RWPE1 (cell line): ENCODE measurements at regions not wholly inside any gene's neighbourhood (a gene's known extent, or its start where the extent isn't known, plus 50 kb on each side); places are given as distances from the start of the nearest gene placed in this dataset.

Experiments
- CTCF ChIA-PET: fragments of 350-600 bp; sonication (Branson Sonifier 250); formaldehyde crosslinking; extraction: SDS; loops from one replicate; lab custom pipeline; 2021; lab: Yijun Ruan, JAX
- POLR2A ChIA-PET: fragments of 400-600 bp; formaldehyde crosslinking; extraction: SDS; loops from one replicate; lab custom pipeline; 2020; ENCODE audit warnings: antibody characterized with exemption; ENCODE audit not compliant: low non-redundant PET; lab: Yijun Ruan, JAX
- DNase-seq: peaks from one replicate; pipeline ENCODE4 v3.0.0; 2012; ENCODE audit warnings: low spot score
- H3K27ac ChIP-seq: fragments of 450-650 bp; 2 replicates; pipeline ENCODE4 v1.5.1; 2017
- TF ChIP-seq, protein P1 (sequence below): fragments of 450-650 bp; conservative IDR thresholded peaks from 2 replicates; pipeline ENCODE4 v1.5.1; 2017; ENCODE audit warnings: low read depth, mild to moderate bottlenecking

DNA sequence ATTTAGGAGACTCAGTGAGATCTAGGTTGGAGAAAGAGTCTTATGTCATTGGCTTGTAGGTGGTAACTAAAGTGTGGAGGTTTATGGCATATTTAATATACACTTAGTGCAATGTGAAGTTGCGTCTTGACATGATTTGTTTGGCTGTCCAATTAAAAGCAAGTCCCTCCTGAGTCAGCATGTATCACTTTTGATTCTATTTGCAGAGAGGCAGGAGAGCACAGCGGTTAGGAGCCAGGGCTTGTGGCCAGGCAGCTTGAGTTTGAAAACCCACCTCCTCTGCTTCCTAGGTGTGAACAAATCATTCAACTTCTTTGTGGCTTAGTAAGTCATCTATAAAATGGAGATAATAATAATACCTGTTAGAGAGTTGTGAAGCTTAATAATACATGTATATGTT lies 68.5 kb upstream of the OTX2 start:
- no peak for DNase-seq
- ChIA-PET POLR2A (no interaction called here), CTCF (no interaction called here)
- TF ChIP-seq, protein P1, sequence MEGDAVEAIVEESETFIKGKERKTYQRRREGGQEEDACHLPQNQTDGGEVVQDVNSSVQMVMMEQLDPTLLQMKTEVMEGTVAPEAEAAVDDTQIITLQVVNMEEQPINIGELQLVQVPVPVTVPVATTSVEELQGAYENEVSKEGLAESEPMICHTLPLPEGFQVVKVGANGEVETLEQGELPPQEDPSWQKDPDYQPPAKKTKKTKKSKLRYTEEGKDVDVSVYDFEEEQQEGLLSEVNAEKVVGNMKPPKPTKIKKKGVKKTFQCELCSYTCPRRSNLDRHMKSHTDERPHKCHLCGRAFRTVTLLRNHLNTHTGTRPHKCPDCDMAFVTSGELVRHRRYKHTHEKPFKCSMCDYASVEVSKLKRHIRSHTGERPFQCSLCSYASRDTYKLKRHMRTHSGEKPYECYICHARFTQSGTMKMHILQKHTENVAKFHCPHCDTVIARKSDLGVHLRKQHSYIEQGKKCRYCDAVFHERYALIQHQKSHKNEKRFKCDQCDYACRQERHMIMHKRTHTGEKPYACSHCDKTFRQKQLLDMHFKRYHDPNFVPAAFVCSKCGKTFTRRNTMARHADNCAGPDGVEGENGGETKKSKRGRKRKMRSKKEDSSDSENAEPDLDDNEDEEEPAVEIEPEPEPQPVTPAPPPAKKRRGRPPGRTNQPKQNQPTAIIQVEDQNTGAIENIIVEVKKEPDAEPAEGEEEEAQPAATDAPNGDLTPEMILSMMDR = no peak
- no peak overlapping the region for H3K27ac ChIP-seq

DNA sequence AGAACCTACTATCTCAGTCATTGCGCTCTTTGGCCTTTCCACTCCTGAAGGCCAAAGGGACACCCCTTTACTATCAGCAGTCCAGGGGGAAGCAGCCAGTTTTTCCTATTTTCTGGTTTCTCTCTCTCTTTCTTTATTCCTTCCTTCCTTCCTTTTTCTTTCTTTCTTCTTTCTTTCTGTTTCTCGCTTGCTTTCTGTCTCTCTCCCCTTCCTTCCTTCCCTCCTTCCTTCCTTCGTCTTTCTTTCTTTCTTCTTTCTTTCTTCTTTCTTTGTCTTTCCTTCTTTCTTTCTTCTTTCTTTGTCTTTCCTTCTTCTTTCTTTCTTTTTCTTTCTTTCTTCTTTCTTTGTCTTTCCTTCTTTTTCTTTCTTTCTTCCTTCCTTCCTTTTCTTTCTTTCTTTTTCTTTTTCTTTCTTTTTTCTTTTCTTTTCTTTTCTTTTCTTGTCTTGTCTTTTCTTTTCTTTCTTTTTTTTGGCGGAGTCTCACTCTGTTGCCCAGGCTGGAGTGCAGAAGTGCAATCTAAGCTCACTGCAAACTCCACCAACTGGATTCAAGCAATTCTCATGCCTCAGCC lies 64.9 kb upstream of the OTX2 start:
- DNase-seq = no peak
- TF ChIP-seq, protein P1 = no peak
- no peak overlapping the region for H3K27ac ChIP-seq
- POLR2A ChIA-PET = no interaction called here
- CTCF ChIA-PET = interaction anchor here (0.6 kb wide), 1 partner anchor 10 kb away, joined by 4 read pairs; no protein-coding TSS in a partner anchor

DNA sequence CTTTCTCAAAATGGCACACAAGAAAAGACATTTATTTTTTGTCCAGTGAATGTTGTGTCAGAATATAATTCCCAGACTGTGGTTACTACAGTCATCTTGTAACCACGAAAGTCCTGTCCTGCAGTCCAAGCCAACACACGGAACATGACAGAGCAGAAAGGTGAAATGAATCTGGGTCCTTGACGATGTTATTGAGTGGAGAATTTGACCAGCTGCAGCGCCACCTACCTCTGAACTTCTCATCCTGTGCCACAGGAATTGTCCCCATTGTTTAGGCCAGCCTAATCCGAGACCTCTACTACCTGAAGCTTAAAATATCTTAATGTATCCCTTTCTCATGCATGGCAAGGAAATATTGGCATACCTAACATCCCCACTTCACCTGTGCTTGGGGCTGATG lies 64.1 kb upstream of the OTX2 start:
- TF ChIP-seq, protein P1 = no peak
- POLR2A ChIA-PET = no interaction called here
- no peak for DNase-seq
- H3K27ac ChIP-seq = no peak overlapping the region
- CTCF ChIA-PET = no interaction called here

DNA sequence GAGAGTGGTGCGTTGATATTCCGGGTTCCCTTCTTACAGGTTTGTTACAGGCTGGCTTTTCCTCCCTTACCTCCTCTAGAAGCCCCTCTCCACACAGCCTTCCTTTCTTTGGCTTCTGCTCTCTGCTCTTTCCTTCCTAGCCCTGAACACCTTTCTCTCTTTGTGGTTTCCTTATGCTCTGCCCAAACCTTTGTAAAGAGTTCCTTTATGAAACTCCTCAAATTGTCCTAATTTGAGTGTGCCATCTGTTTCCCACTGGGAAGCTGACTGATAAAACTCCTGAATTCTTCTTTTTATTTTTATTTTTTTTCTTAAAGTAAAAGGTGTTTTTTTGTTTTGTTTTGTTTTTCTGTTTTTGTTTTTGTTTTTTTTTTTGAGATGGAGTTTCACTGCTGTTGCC lies 60.1 kb upstream of the OTX2 start:
- no peak for DNase-seq
- no peak overlapping the region for H3K27ac ChIP-seq
- TF ChIP-seq, protein P1 = no peak
- ChIA-PET CTCF (no interaction called here), POLR2A (no interaction called here)

DNA sequence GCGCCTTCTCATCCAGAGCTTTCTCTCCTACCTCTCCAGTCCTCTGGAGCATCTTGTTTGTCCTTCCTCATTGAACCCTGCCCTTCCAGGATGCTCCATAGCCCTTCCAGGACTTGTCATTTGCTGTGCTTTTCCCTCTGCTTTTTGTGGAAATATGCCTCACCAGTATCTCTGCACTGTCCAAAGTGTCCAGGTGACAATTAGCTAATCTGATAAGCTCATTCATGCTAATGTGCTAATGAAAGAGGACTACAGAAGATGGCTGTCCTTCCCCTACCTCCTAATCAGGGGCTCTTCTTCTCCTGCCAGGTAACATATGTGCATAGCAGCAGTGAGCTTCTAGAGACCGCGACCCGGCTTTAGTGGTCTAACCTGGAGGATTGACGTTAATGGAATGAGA lies 58.4 kb upstream of the OTX2 start:
- CTCF ChIA-PET = interaction anchor here (0.7 kb wide), 1 partner anchor 11 kb away, joined by 4 read pairs; no protein-coding TSS in a partner anchor
- TF ChIP-seq, protein P1 = no peak
- DNase-seq = no peak
- no peak overlapping the region for H3K27ac ChIP-seq
- POLR2A ChIA-PET = no interaction called here

DNA sequence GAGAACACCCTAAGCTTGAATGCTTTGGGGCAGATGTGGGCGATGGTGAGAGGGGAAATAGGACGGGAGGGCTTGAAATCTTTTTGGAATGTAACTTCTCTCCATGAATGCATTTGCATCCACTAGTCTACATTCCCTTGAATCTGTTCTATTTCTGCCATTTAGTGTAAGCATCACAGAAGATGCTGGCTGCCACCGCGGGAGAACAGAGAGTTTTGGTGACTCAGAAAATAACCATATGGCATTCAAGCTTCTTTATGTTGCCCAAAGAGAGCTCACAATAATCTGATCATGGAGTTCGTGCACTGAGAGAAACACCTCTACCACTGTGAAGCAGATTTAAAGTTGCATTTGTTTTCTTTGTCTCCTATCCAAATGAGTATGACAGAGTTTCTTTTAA lies 52.6 kb upstream of the OTX2 start:
- TF ChIP-seq, protein P1 = no peak
- no peak overlapping the region for H3K27ac ChIP-seq
- POLR2A ChIA-PET = interaction anchor here (0.7 kb wide), 1 partner anchor 53 kb away, joined by 3 read pairs; no protein-coding TSS in a partner anchor
- DNase-seq = no peak
- CTCF ChIA-PET = no interaction called here
